HG02981 (cell line): ENCODE measurements at regions not wholly inside any gene's neighbourhood (a gene's known extent, or its start where the extent isn't known, plus 50 kb on each side); places are given as distances from the start of the nearest gene placed in this dataset.

Experiments
- ATAC-seq: cut with Tn5 transposase; IDR thresholded peaks from one replicate; pipeline ENCODE4 v1.9.1; 2021; ENCODE audit warnings: mild to moderate bottlenecking, moderate library complexity; ENCODE audit not compliant: unreplicated experiment

DNA sequence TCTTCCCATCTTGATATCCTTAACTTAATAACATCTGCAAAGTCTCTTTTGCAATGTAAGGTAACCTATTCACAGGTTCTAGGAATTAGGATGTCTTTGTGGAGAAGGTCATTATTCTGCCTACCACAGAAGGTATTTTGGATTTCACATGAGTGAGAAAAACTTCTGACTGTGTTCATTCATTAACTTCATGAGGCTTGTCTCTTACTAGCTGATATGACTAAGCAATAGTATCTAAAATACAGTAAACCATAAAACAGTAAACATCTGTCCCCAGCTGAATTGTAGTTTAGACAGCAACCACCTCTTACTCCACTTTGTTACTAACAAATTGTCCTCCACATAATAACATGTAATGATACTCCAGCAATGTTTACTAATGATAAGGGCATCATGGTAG lies 198.1 kb downstream of the SEC23A start:
- ATAC-seq = peak; percentile 78

DNA sequence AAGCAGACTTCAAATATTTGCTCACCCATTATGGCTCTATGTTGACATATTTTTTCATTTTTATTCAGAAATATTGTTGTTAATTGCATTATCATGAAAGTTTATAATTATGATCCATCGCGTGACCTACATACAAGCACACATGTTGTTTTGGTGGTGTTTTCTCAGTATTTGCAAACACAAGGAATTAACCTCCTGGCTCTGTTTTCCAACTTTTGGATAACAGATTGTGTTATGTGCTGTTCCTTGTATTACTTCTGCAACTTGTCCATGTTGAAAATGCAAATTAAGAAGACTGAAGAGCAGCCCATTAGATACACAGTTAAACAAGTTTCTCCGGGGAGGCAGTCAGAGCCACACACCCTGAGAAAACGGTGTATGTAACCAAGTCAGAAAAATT lies 201.2 kb downstream of the SEC23A start:
- no peak for ATAC-seq

DNA sequence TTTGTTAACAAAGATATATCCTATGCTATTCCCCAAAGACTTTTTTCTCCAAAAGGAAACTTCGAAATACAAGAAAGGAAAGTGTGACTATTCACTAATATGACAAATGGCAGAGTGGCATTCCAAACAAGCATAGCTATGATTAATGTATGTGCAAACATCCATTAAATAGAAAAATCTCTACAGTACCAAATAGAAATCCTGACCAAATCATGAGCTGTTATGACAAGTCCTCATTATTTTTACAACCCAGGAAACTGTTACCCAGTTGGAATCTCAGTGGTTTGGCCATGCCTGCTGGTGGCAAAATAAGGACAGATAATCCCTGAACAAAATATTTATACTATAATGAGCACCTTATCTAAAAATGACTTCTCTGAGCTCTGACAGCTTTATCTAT lies 202.1 kb downstream of the SEC23A start:
- ATAC-seq = no peak

DNA sequence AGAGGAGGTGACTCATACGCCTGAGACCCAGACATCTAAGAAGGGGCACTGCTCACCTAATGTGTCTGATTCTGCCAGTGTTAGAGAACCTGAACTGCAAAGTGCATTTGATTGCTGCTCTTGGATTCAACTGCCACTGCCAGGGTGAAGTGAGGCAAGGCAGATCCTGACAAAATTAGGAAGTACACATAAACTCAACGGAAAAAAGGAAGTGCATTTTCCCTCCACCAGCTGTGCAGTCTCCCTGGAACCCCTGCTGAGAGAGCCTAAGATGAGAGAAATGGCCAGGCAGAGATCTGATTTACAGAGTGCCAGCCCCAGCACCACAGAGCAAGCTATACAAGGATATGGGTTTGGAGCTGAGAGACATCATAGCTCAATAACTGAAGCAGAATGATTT lies 215.3 kb downstream of the SEC23A start:
- ATAC-seq = no peak

DNA sequence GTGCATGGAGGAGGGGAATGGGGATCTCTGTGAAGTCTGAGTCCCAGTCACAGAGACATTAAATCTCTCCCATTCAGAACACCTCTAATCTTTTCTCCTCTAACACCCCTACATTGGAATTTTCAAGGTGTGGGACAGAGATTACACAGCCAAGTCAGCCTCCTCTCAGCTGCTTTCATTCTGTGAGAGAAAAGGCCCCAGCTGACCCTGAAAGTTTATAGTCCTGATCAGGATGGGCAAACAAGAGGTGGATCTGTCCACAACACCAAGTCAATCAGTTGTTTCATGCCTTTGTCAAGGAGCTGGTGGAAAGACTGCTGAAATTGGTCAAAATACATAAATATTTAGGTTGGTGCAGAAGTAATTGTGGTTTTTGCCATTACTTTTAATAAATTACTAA lies 218.9 kb downstream of the SEC23A start:
- no peak for ATAC-seq

DNA sequence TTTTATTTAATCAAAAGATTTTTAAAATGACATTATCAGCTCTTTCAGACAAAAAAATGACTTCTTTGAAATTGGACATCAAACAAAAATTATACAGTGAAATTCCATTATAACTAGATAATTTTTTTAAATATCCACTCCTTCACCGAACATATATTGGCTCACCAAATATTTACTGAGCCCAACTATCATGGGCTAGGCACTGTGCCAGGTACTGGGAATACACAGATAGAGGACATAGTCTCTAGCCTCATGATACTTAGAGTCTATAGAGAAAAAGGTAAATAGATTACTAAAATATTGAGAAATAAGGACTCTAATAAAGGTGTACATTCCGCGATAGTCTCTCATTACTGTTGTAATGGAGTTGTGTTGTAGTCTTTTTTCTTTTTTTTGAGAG lies 219.9 kb downstream of the SEC23A start:
- no peak for ATAC-seq

DNA sequence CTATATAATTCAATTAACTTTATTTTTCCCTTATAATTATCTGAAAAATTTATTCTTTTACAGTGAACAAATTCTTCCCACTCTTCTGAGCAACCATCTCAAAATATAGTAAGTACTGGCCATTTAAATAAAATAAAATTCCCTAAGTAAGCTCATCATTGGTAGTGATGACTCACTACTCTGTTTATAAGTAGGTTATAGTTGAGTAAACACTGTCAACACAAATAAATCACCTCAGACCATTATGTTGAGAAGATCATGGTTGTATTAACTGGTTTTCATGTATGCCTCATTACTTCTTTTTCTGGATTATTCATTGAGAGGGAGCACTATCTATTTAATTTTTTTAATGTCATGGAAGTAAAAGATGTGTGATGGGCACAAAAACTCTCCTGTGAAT lies 220.5 kb downstream of the SEC23A start:
- ATAC-seq = no peak

DNA sequence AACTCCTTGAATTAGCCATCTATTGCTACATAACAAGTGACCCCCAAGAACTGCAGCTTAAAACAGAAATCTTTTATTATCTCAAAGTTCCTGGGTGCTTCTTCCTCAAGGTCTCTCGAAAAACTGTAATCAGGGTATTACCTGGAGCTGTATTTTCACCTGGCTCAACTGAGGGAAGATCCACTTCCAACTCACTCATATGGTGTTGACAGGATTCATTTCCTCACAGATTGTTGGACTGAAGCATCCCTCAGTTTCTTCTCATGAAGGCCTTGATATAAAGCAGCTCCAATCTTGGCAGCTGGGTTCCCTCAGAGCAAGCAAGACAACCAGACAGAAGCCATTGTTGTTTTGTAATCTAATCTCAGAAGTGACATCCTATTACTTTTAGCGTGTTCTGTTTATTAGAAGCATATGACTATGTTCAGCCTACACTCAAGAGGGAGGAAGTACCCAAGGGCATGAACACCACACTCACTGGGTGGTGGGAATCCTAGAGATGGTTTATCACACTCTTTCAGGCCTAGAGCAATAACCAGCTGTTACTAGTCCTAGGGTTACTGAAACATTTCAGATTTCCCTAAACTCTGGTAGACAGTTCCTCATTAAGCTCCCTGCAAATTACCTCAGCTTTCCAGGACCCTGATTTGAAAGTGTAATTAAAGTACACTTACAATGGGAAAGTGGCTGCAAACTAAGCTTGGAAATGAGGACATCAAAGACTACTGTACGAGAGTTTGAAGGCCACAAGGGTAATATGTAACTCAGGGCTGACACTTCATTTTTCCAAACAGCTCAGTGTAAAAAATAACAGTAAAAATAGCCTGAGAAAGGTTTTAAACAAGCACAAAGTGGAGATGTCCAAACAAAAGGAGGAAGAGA lies 222.2 kb downstream of the SEC23A start:
- no peak for ATAC-seq

DNA sequence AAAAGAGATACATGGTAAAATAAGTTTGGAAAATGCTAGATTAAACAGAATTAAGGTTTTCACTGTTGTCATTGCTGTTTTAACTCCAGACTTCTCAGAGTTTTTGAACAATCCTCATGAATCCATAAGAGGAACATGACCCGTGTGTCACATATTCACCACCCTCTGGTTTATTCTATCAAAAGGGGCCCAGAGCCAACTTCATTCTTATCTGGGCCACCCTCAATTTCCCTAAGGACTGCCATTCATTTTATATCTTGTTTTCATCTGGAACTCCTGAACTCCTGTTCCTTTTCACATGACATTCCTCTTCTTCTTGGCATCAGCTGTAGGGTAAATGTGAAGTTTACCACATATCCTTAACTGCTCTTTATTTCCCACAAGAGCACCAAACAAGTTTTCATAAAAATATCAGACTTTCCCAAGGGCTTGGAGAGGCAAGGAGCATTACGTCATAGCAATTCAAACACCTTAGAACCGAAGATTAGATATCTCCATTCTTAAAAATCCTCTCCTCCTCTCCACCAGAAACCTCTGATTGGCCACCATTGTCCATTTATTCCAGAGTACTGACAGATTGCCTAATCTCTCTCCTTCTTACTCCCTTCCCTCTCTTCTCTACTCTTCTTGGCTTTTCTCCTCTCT lies 225.2 kb downstream of the SEC23A start:
- no peak for ATAC-seq

DNA sequence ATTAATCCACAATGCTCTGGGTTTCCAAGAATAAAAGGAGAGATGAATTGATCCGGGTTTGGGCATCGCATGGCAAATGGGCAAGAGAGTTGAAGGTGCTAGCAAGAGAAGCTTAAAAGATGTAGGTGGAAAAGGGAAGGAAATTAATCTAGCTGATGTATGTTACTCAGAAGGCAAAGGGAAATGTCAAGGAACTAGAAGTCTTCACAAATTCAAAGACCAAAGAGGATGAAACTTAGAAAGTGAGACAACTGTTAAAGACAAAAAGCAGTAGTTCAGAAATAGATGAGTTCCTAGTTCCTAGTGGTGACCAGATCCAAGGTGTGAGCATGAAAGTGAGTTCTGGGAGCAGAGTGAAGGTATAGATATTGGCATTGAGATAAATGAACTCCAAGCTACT lies 228.3 kb downstream of the SEC23A start:
- no peak for ATAC-seq

DNA sequence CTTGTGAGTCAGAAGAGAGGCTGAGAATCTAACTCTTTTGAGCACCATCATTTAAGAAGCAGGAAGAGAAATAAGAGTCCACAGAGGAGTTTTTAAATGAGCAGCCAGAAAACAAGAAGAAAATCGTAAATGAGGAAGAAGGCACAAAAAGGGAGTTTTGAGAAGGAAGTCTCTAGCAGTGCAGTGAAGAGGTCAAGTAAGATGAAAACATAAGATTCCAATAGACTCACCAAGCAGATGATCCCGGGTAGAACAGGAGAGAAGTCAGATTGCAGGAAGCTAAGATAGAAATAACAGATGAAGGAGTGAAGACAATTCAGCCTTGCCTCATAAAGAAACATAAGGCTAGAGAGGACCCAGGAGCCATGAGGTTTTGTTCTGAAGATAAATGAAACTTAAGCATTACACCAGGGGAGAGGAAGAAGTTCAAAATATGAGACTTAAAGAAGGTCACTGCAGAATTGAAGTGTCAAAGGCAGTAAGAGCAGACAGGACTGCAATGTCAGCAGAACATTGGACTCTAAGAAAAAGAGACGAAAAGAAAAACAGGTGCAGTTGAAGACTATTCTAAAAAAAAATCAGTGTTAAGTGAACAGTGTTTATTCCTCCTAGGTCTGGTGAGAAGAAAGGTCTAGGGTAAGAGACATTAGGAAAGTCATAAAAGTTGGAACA lies 229.0 kb downstream of the SEC23A start:
- no peak for ATAC-seq

DNA sequence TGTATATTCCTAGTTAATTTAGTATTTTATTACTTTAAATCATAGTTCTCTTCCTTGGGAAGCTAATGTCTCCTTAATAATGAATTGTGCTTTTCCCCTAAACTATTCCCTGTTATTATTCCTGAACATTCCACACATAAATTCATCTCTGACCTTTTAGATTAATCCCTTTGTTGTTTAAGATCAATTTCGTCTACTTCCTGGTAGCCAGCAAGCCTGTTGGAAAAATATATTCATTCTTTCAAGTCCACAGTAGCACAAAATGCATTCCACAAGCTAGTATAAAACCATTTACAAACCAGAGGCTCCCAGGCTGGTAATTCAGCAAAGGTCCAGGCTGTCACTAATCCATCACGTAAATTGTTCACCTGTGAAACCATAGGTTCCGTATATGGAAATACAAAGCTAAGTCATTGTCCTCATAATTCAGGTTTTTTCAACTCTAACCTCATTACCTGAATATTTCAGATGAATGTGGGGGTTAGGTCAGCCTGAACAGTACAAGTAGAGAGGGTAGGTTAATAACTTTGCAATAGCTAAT lies 232.7 kb downstream of the SEC23A start:
- ATAC-seq = no peak

DNA sequence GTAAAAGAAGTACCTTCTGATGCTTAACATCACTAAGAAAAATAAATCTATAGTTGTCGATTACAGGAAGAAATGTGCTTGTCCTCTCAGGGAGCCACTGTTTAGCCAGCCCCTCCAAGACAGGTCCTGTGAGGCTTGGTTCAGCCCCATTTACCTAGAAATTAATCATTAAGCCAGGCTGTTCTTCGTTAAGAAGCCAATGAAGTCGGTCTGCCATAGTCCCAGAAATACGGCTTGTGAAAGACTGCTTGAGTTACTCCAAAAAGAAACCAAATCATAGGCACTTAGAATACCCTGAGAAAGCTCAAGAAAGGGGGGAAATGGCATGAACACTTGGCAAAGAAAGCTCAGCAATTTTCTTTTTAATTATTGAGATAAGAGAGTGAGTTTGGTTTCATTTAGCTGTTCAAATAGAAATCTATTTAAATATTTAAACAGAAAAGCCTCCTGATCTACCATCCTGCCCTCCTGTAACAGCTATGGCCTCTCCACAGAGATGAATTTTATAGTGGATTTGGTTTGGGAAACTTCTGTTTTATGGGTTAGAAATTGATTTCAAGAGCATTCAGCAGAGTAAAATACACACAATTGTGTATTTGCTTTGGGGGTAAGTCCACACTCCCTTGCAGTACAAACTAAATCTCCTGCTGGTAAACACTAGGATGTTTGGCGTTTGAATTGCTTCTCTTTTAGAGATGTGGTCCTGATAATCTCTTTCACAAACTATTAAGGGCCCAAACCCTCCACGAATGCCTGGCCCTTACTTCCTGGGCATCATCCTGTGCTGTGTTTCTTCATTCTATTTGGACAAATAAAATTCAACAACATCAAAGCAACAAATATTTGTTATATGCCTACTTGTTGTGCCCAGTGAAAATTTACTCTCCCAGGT lies 234.4 kb downstream of the SEC23A start:
- no peak for ATAC-seq

DNA sequence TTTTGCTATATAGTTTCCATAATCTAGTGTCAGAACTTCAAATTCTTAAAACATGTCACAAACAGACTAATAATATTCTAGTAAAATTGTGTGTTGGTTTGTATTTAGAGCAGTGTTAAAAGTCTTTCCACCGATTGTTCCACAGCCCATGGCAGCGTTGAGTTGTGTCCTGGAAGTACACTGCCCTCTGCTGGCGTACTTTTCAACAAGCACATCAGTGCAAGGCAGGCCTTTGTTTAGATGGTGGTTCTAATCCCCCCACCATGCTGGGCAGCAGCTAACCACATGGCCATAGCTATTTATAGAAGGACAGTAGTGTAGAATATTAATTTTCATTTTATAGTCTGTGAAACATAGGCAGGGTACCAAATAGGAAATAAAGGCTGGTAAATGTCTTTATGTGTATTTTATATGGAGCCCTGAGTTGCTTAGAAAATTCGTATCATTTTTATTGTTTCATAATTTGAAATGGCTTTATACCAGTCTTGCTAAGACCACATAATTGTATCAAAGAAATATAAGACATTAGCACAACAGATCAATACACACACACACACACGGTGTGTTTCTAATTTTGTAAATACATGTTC lies 235.4 kb downstream of the SEC23A start:
- peak; percentile 91 for ATAC-seq

DNA sequence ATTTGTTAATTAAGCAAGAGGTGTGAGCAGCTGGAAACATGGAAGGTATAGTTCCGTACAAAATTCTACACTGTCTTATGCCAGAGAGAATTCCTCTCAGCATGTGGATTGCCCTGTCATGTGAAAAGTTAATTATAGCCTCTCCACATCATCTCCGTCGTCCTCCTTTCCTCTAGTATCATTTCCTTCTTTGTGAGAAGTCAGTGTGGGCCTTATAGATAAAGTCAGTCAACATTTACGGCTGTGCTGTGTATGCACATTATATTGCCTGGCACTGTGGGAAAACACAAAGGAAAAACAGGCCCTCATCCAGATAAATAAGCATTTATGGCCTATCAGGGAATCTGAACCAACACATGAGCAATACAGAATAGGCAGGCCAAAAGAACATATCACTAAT lies 236.6 kb downstream of the SEC23A start:
- no peak for ATAC-seq

DNA sequence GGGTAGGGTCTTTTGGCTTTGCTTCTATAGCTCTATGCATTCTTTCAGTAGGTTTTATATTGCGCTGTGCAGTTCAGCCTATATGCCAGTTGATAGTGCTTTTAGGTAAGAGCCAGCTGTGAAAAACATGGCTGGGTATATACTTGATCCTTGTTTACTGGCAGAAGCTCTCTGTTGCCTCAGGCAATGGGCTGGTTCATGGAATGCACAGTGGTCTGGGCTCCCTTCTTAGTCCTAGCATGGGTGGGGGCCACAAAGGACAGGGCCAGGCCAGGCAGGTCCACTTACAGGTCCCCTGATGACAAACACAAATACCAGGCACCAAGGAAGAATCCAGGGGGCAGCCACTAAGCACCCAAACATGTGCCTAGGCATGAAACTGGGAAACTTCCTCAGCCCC lies 240.7 kb downstream of the SEC23A start:
- no peak for ATAC-seq

DNA sequence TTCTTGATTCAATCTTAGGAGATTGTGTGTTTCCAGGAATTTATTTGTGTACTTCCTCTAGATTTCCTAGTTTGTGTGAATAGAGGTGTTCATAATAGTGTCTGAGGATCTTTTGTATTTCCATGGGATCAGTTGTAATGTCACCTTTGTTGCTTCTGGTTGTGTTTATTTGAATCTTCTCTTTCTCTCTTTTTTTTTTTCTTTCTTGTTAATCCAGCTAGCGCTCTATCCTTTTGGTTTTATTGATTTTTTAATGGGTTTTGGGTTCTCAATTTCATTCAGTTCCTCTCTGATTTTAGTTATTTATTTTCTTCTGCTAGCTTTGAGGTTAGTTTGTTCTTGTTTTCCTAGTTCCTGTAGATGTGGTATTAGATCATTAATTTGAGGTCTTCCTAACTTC lies 242.5 kb downstream of the SEC23A start:
- no peak for ATAC-seq

DNA sequence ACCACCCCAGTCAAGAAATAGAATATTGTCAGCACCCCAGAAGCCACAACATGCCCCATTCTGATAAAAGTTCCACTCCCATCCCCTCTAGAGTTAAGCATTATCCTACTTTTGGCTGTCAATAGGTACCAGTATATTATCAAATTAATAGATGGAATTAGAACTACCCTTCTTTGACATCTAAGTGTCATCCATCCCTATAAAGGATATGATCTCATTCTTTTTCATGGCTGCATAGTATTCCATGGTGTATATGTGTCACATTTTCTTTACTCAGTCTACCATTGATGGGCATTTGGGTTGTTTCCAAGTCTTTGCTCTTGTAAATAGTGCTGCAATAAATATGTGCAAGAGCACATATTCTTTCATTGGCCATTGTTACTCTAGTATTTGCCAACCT lies 246.2 kb downstream of the SEC23A start:
- no peak for ATAC-seq

DNA sequence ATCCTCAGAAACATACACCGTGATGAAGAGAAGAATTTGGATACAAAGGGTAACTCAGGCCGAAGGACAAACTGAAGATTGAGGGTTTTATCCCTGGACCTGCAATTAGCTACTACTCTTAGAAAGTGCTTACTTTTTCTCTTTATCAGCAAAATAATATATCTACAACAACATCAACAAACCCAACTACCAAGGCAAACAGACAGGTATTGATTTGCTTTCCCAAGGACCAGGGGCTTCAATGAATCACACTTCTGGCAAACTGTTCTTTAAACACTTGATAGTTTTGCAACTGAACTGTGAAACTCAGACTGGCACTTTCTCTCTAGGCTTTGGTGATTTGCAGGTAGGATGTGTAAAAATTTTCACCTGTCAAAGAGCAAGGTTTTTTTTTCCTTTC lies 247.5 kb downstream of the SEC23A start:
- no peak for ATAC-seq

DNA sequence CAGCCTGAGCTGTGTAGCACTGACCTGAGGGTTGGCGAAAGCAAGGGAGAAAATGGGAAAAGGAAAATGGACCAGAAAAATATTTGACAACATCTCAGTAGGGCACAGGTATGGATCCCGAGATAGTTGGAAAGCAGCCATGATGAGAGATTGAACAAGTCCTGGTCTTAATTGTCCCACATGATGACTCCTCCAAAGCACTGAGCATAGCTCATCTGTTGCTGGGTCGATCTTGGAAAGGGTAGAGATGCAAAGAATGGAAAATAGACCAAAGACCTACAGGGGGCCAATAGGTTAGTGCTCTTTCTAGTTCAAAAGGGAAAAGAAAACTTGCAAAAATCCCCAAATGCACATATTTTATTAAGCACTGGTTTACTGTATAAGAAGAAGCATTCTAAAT lies 251.9 kb downstream of the SEC23A start:
- ATAC-seq = no peak
